Calu3 (cell line): ENCODE measurements at regions not wholly inside any gene's neighbourhood (a gene's known extent, or its start where the extent isn't known, plus 50 kb on each side); places are given as distances from the start of the nearest gene placed in this dataset.

Experiments
- BruUV-seq: library from RNA; stranded (reverse); fragments of 400-500 nt; replicated peaks from 2 replicates; lab custom pipeline; 2021; lab: Mats Ljungman, UMichigan
- CTCF ChIA-PET: fragments of 300-600 bp; sonication (Branson Sonifier 250); formaldehyde crosslinking; loops from one replicate; lab custom pipeline; 2022; ENCODE audit warnings: antibody characterized with exemption; lab: Charles Lee
- DNase-seq: peaks from one replicate; pipeline ENCODE4 v3.0.0; 2022
- H3K27ac Mint-ChIP-seq: one replicate; pipeline ENCODE4 v1.8.0; 2022; ENCODE audit warnings: mixed read lengths; ENCODE audit not compliant: unreplicated experiment
- H3K27me3 Mint-ChIP-seq: one replicate; pipeline ENCODE4 v1.8.0; 2022; ENCODE audit warnings: mixed read lengths; ENCODE audit not compliant: unreplicated experiment
- H3K36me3 Mint-ChIP-seq: one replicate; pipeline ENCODE4 v1.8.0; 2022; ENCODE audit warnings: mild to moderate bottlenecking, moderate library complexity, mixed read lengths; ENCODE audit not compliant: insufficient read depth, unreplicated experiment
- H3K4me1 Mint-ChIP-seq: one replicate; pipeline ENCODE4 v1.8.0; 2022; ENCODE audit warnings: mild to moderate bottlenecking, low read depth, mixed read lengths; ENCODE audit not compliant: unreplicated experiment
- H3K4me3 Mint-ChIP-seq: one replicate; pipeline ENCODE4 v1.8.0; 2022; ENCODE audit warnings: mild to moderate bottlenecking, low read depth, moderate library complexity, mixed read lengths; ENCODE audit not compliant: unreplicated experiment
- H3K9me3 Mint-ChIP-seq: one replicate; pipeline ENCODE4 v1.8.0; 2022; ENCODE audit warnings: low read depth, mixed read lengths; ENCODE audit not compliant: unreplicated experiment
- CTCF ChIP-seq: fragments of 200-600 bp; IDR thresholded peaks from one replicate; pipeline ENCODE4 v1.8.0; 2022; ENCODE audit warnings: antibody characterized with exemption; ENCODE audit not compliant: unreplicated experiment
- intact Hi-C: fragments of 100-400 bp; cut with micrococcal nuclease; formaldehyde crosslinking; loops from one replicate; pipeline ENCODE4 v1.10.0; 2022; ENCODE audit not compliant: unreplicated experiment

GRCh38 chr1:217052626-217053025, 329.4 kb upstream of the ESRRG start:
- CTCF ChIA-PET: no interaction called here
- Mint-ChIP-seq H3K36me3 (no peaks in the 10 kb centered on the region), H3K27ac (no peak overlapping the region), H3K9me3 (peaks cover 7% of the 10 kb centered on the region), H3K4me3 (no peak overlapping the region), H3K27me3 (no peaks in the 10 kb centered on the region), H3K4me1 (no peaks in the 10 kb centered on the region)
- BruUV-seq: no TSS peak
- no peak for TF ChIP-seq CTCF
- DNase-seq: no peak
- intact Hi-C loops: no loop called here

DNA sequence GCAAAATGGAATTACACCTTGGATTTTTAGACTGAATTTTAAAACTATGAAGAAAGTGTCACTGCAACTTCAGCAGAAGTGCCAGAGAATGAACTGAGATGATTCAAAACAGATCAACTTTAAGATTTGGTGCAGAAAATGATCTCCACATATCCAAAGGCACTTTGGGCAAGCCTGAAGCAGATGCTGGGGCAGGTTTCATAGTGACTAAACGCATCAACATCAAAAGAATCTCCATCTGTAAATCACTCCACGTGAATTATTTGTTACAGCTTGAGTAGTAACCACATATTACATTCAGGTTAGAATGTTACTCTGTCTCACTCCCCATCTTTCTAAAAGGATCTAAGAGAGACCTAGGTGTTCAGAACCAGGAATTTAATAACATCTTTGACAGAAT, 329.0 kb upstream of the ESRRG start:
- no peak for DNase-seq
- H3K27ac Mint-ChIP-seq: no peak overlapping the region

GRCh38 chr1:217049721-217050120, 326.5 kb upstream of the ESRRG start:
- H3K36me3 Mint-ChIP-seq: no peaks in the 10 kb centered on the region
- no TSS peak for BruUV-seq
- H3K27me3 Mint-ChIP-seq: no peaks in the 10 kb centered on the region
- CTCF ChIA-PET: no interaction called here
- H3K27ac Mint-ChIP-seq: no peak overlapping the region
- H3K9me3 Mint-ChIP-seq: peaks cover 5% of the 10 kb centered on the region
- no peak for DNase-seq
- H3K4me1 Mint-ChIP-seq: no peaks in the 10 kb centered on the region
- no peak overlapping the region for H3K4me3 Mint-ChIP-seq
- intact Hi-C loops: no loop called here
- no peak for TF ChIP-seq CTCF

More for the DNA sequence above, 329.0 kb upstream of the ESRRG start:
- no peak overlapping the region for H3K4me3 Mint-ChIP-seq
- TF ChIP-seq CTCF: no peak
- no peaks in the 10 kb centered on the region for H3K27me3 Mint-ChIP-seq
- H3K9me3 Mint-ChIP-seq: peaks cover 7% of the 10 kb centered on the region
- intact Hi-C loops: no loop called here
- H3K4me1 Mint-ChIP-seq: no peaks in the 10 kb centered on the region
- H3K36me3 Mint-ChIP-seq: no peaks in the 10 kb centered on the region
- CTCF ChIA-PET: no interaction called here
- BruUV-seq: no TSS peak

DNA sequence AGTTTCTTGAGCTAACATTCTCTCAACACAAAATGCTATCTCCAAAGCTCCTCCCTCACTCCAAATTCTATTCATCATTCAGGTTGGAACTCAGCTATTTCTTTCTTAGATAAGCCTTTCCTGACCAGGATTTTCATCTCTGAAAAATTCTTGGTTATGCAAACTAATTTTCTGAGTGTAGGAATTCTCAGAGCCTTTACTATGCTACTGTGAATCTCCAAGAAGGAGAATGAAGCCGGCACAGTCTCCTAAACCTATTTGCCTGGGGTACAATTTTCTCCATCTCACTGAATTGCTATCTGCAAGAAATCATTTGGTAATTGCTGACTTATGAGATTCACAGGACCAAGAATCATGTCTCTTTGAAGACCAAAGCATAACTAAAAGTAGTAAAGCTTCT, 325.9 kb upstream of the ESRRG start:
- no peak overlapping the region for H3K27ac Mint-ChIP-seq

More for the DNA sequence above, 325.9 kb upstream of the ESRRG start:
- intact Hi-C loops: no loop called here
- H3K36me3 Mint-ChIP-seq: no peaks in the 10 kb centered on the region
- TF ChIP-seq CTCF: no peak
- BruUV-seq: no TSS peak
- H3K9me3 Mint-ChIP-seq: peaks cover 5% of the 10 kb centered on the region
- no peaks in the 10 kb centered on the region for H3K4me1 Mint-ChIP-seq
- CTCF ChIA-PET: no interaction called here
- DNase-seq: no peak
- H3K4me3 Mint-ChIP-seq: no peak overlapping the region
- no peaks in the 10 kb centered on the region for H3K27me3 Mint-ChIP-seq
